WTC11 (cell line): ENCODE measurements at regions not wholly inside any gene's neighbourhood (a gene's known extent, or its start where the extent isn't known, plus 50 kb on each side); places are given as distances from the start of the nearest gene placed in this dataset.

Experiments used
- ATAC-seq: fragments of 200-7000 bp; cut with Tn5 transposase; 2 replicates; pipeline ENCODE4 v1.10.0; 2021; ENCODE audit warnings: mild to moderate bottlenecking, moderate library complexity
- CTCF ChIA-PET: fragments of 300-600 bp; sonication (Branson Sonifier 250); formaldehyde crosslinking; loops from one replicate; lab custom pipeline; 2021; ENCODE audit warnings: antibody characterized with exemption; lab: Charles Lee
- POLR2A ChIA-PET: fragments of 350-600 bp; sonication (Branson Sonifier 250); formaldehyde crosslinking; loops from one replicate; lab custom pipeline; 2021; ENCODE audit warnings: antibody characterized with exemption; lab: Charles Lee
- DNase-seq: peaks from one replicate; pipeline ENCODE4 v3.0.0; 2021; ENCODE audit warnings: low spot score
- H3K27ac Mint-ChIP-seq: 2 replicates; pipeline ENCODE4 v1.8.0; 2021; ENCODE audit warnings: mixed read lengths
- H3K27me3 Mint-ChIP-seq: 2 replicates; pipeline ENCODE4 v1.8.0; 2021; ENCODE audit warnings: low read depth, mild to moderate bottlenecking, moderate library complexity, mixed read lengths
- H3K36me3 Mint-ChIP-seq: 2 replicates; pipeline ENCODE4 v1.8.0; 2021; ENCODE audit warnings: mixed read lengths
- H3K4me1 Mint-ChIP-seq: 2 replicates; pipeline ENCODE4 v1.8.0; 2022; ENCODE audit warnings: mixed read lengths
- H3K4me3 Mint-ChIP-seq: 2 replicates; pipeline ENCODE4 v1.8.0; 2021; ENCODE audit warnings: mild to moderate bottlenecking, moderate library complexity, mixed read lengths
- H3K9me3 Mint-ChIP-seq: 2 replicates; pipeline ENCODE4 v1.8.0; 2021; ENCODE audit warnings: mixed read lengths
- AR ChIP-seq: fragments of 250-450 bp; sonication (Bioruptor Pico); IDR thresholded peaks from 2 replicates; pipeline ENCODE4 v1.9.0; 2021; ENCODE audit warnings: mild to moderate bottlenecking
- CDX4 ChIP-seq: fragments of 250-450 bp; sonication (Bioruptor Pico); IDR thresholded peaks from 2 replicates; pipeline ENCODE4 v1.9.0; 2021; ENCODE audit warnings: moderate library complexity, mild to moderate bottlenecking, inconsistent platforms, borderline replicate concordance
- CREM ChIP-seq: sonication (generic); formaldehyde crosslinking; IDR thresholded peaks from 2 replicates; pipeline ENCODE4 v1.8.1; 2022; ENCODE audit warnings: mild to moderate bottlenecking, missing genetic modification reagents, moderate library complexity
- E2F5 ChIP-seq: sonication (generic); formaldehyde crosslinking; IDR thresholded peaks from 2 replicates; pipeline ENCODE4 v1.8.1; 2022; ENCODE audit warnings: mild to moderate bottlenecking, moderate library complexity, missing genetic modification reagents
- FOXK1 ChIP-seq: sonication (generic); formaldehyde crosslinking; IDR thresholded peaks from 2 replicates; pipeline ENCODE4 v1.8.0; 2022; ENCODE audit warnings: mild to moderate bottlenecking, moderate library complexity, missing genetic modification reagents
- IRF1 ChIP-seq: sonication (generic); formaldehyde crosslinking; IDR thresholded peaks from 2 replicates; pipeline ENCODE4 v1.8.0; 2023; ENCODE audit warnings: missing genetic modification reagents
- NFYB ChIP-seq: sonication (generic); formaldehyde crosslinking; conservative IDR thresholded peaks from 2 replicates; pipeline ENCODE4 v1.8.0; 2022; ENCODE audit warnings: low read depth, missing genetic modification reagents
- OVOL2 ChIP-seq: fragments of 250-450 bp; sonication (Bioruptor Pico); IDR thresholded peaks from 2 replicates; pipeline ENCODE4 v1.9.0; 2021; ENCODE audit warnings: mild to moderate bottlenecking, borderline replicate concordance
- RELA ChIP-seq: sonication (generic); formaldehyde crosslinking; IDR thresholded peaks from 2 replicates; pipeline ENCODE4 v1.8.1; 2022; ENCODE audit warnings: missing genetic modification reagents, mild to moderate bottlenecking, borderline replicate concordance
- RORB ChIP-seq: fragments of 250-450 bp; sonication (Bioruptor Pico); IDR thresholded peaks from 2 replicates; pipeline ENCODE4 v1.9.0; 2021; ENCODE audit warnings: mild to moderate bottlenecking
- TEAD1 ChIP-seq: sonication (generic); formaldehyde crosslinking; IDR thresholded peaks from 2 replicates; pipeline ENCODE4 v1.8.0; 2022; ENCODE audit warnings: mild to moderate bottlenecking, missing genetic modification reagents
- TP53 ChIP-seq: sonication (generic); formaldehyde crosslinking; IDR thresholded peaks from 2 replicates; pipeline ENCODE4 v1.8.1; 2023; ENCODE audit warnings: mild to moderate bottlenecking, missing genetic modification reagents
- ZNF138 ChIP-seq: sonication (generic); formaldehyde crosslinking; conservative IDR thresholded peaks from 2 replicates; pipeline ENCODE4 v1.8.1; 2022; ENCODE audit warnings: mild to moderate bottlenecking, moderate library complexity, missing genetic modification reagents
- ZNF281 ChIP-seq: sonication (generic); formaldehyde crosslinking; IDR thresholded peaks from 2 replicates; pipeline ENCODE4 v1.8.0; 2023; ENCODE audit warnings: mild to moderate bottlenecking, missing genetic modification reagents
- ZNF532 ChIP-seq: fragments of 250-450 bp; sonication (Bioruptor Pico); IDR thresholded peaks from 2 replicates; pipeline ENCODE4 v1.9.0; 2021; ENCODE audit warnings: mild to moderate bottlenecking, borderline replicate concordance
- ZSCAN18 ChIP-seq: fragments of 250-450 bp; sonication (Bioruptor Pico); IDR thresholded peaks from 2 replicates; pipeline ENCODE4 v2.1.2; 2022; ENCODE audit warnings: mild to moderate bottlenecking, moderate library complexity

- no peak for TF ChIP-seq IRF1 (CRISPR knock-in tag)
- no peak for TF ChIP-seq RELA (CRISPR knock-in tag)
Observed at GRCh38 chr16:51576498-51577195, 425.6 kb upstream of the SALL1 start (continued).

GRCh38 chr16:51573191-51573590 is 422.1 kb upstream of the SALL1 start:
- Mint-ChIP-seq H3K27ac (no peak overlapping the region), H3K27me3 (no peaks in the 10 kb centered on the region), H3K36me3 (no peaks in the 10 kb centered on the region), H3K4me1 (peaks cover 26% of the 10 kb centered on the region), H3K4me3 (no peak overlapping the region), H3K9me3 (no peaks in the 10 kb centered on the region)
- ChIA-PET POLR2A (interaction anchor here (0.6 to 0.9 kb wide), 3 partner anchors 22 to 1844 kb away, joined by 3 to 5 read pairs (median 3); no protein-coding TSS in a partner anchor), CTCF (no interaction called here)
- no peak for TF ChIP-seq TP53
- ATAC-seq: no peak
- DNase-seq: no peak

GRCh38 chr16:51569203-51569931 is 418.3 kb upstream of the SALL1 start:
- Mint-ChIP-seq H3K27me3 (no peaks in the 10 kb centered on the region), H3K27ac (no peak overlapping the region), H3K9me3 (peaks cover 18% of the 10 kb centered on the region), H3K4me3 (no peak overlapping the region), H3K36me3 (peaks cover 12% of the 10 kb centered on the region), H3K4me1 (peaks cover 5% of the 10 kb centered on the region; the same call in 1 of the 2 replicates)
- CTCF ChIA-PET: no interaction called here
- ATAC-seq: no peak
- DNase-seq: no peak
- POLR2A ChIA-PET: no interaction called here
- no peak for TF ChIP-seq AR (CRISPR knock-in tag)
- TF ChIP-seq IRF1 (CRISPR knock-in tag): no peak
- TF ChIP-seq RORB: no peak
- TF ChIP-seq NFYB (CRISPR knock-in tag): no peak
- TF ChIP-seq CREM: no peak
- TF ChIP-seq OVOL2 (CRISPR knock-in tag): no peak
- TF ChIP-seq TEAD1 (CRISPR knock-in tag): no peak
- TF ChIP-seq ZNF138 (CRISPR knock-in tag): no peak
- no peak for TF ChIP-seq E2F5 (CRISPR knock-in tag)
- no peak for TF ChIP-seq ZNF532
- no peak for TF ChIP-seq CDX4
- no peak for TF ChIP-seq ZSCAN18 (CRISPR knock-in tag)
- TF ChIP-seq ZNF281 (CRISPR knock-in tag): no peak
- no peak for TF ChIP-seq FOXK1
